ENCODE measurements at regions not wholly inside any gene's neighbourhood (a gene's known extent, or its start where the extent isn't known, plus 50 kb on each side); places are given as distances from the start of the nearest gene placed in this dataset.

DNA sequence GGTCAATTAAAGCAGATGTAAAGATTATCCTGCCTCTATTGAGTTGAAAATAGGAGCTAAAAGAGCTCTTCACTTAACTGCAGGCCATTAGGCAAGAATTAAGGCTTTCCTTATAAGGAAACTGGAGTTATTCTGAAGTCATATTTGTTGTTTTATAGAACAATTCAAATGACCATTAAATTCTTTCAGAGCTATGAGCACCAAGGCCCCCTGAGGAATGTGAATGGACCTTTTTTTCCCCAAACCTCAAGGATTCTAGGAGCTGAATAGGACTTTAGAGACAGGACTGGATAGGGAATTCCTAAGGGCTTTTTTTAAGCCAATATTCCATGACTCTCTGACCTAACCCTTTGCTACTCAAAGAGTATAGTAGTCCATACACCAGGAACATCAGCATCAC, 565.7 kb upstream of the BTBD3 start:
- DNase-seq (ENCODE audit: extremely low read depth, low read depth): no peak
- TF ChIP-seq, protein P1, sequence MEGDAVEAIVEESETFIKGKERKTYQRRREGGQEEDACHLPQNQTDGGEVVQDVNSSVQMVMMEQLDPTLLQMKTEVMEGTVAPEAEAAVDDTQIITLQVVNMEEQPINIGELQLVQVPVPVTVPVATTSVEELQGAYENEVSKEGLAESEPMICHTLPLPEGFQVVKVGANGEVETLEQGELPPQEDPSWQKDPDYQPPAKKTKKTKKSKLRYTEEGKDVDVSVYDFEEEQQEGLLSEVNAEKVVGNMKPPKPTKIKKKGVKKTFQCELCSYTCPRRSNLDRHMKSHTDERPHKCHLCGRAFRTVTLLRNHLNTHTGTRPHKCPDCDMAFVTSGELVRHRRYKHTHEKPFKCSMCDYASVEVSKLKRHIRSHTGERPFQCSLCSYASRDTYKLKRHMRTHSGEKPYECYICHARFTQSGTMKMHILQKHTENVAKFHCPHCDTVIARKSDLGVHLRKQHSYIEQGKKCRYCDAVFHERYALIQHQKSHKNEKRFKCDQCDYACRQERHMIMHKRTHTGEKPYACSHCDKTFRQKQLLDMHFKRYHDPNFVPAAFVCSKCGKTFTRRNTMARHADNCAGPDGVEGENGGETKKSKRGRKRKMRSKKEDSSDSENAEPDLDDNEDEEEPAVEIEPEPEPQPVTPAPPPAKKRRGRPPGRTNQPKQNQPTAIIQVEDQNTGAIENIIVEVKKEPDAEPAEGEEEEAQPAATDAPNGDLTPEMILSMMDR (IDR thresholded peaks at IDR 0.05; ENCODE audit: low read depth, low read length): no peak

DNA sequence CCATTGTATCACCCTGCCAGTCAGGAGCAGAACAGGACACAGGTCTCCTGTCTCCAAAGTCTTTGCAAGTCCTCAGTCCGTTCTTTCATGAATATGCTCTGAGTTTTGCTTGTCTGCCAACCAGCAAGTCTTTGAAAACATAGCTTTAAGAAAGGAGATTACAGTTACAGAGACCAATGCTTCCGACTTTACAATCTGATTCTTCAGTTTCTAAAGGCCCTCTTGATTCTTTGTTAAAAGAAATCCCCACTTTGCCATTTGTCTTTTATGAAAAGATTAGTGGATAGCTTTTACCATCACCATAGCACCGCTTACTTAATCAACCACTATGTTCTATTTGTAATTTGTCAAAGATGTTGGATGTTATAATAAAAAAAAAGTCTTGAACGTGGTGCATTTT, 562.8 kb upstream of the BTBD3 start:
- TF ChIP-seq, protein P1 (IDR thresholded peaks at IDR 0.05; ENCODE audit: low read depth, low read length): no peak
- DNase-seq (ENCODE audit: extremely low read depth, low read depth): no peak

DNA sequence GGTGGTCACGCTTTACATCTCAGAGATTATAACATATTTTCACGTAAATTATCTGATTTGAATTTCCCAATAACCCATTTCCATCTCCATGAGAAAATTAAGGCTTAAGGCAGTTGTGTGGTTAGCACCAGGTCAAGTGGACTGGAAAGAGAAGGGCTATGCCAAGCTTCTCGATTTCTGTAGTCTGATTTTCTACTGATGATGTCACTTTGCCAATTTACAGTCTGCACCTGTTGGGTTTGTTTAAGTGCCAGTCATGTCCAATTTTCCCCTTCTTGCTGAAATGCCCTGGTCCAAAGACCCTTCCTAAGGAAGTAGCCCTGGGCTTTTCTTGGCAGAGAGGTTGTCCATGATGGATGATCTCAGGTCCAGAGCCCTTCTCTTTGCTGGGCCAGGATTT, 562.3 kb upstream of the BTBD3 start:
- no peak for DNase-seq (ENCODE audit: extremely low read depth, low read depth)
- TF ChIP-seq, protein P1 (IDR thresholded peaks at IDR 0.05; ENCODE audit: low read depth, low read length): no peak

DNA sequence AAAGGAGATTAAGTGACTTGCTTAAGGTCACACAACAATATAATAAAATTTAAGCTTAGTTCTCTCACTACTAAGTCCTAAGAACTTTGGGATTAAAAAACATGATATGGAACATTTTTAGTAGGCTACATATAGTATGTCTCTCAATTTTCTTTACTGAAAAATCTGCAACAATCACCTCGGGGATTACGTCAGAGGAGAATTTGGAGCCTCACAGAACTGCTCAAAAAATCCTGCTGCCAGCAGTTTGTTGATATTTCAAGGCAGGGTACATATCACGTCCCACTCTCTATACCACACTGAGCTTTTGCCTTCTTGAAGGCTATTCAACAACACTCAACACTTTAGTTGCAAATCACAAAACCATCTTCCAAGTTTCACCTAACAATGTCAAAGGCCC, 561.6 kb upstream of the BTBD3 start:
- DNase-seq (ENCODE audit: extremely low read depth, low read depth): no peak
- TF ChIP-seq, protein P1 (IDR thresholded peaks at IDR 0.05; ENCODE audit: low read depth, low read length): no peak

DNA sequence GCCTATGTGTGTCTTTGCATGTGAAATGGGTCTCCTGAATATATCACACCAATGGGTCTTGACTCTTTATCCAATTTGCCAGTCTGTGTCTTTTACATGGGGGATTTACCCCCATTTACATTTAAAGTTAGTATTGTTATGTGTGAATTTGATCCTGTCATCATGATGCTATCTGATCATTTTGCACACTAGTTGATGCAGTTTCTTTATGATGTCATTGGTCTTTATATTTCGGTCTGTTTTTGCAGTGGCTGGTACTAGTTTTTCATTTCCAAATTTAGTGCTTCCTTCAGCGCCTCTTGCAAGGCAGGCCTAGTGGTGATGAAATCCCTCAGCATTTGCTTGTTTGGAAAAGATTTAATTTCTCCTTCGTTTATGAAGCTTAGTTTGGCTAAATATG, 555.2 kb upstream of the BTBD3 start:
- TF ChIP-seq, protein P1 (IDR thresholded peaks at IDR 0.05; ENCODE audit: low read depth, low read length): no peak
- no peak for DNase-seq (ENCODE audit: extremely low read depth, low read depth)

DNA sequence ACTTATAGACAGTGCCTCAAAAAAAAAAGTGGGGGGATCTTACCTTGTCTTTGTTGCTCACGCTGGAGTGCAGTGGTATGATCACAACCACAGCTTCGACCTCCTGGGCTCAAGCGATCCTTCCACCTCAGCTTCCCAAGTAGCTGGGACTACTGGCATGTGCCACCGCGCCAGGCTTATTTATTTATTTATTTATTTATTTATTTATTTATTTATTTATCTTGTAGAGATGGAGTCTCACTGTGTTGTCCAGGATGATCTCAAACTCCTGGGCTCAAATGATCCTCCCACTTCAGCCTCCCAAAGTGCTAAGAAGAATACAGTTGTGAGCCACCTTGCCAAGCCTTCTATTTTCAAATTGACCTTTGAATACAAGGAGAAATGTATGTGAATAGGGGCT, 553.0 kb upstream of the BTBD3 start:
- TF ChIP-seq, protein P1 (IDR thresholded peaks at IDR 0.05; ENCODE audit: low read depth, low read length): no peak
- DNase-seq (ENCODE audit: extremely low read depth, low read depth): no peak

DNA sequence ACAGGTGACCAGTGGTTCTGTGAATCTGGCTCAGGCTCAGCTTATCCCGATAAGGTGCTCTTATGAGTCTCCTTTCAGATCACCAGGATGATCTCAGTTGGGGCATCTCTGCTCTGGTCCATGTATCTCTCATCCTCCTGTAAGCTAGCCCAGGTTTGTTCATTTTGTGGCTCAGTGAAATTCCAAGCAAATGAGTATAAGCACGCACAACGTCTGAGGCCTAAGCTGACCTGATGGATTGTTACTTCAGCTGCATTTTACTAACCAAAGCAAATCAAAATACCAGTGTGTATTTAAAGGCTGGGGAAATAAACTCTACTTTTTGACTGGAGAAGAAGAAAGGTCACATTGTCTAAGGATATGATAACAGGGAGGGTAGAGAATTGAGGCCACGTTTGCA, 551.0 kb upstream of the BTBD3 start:
- DNase-seq (ENCODE audit: extremely low read depth, low read depth): no peak
- TF ChIP-seq, protein P1 (IDR thresholded peaks at IDR 0.05; ENCODE audit: low read depth, low read length): no peak
